ENCODE measurements at regions not wholly inside any gene's neighbourhood (a gene's known extent, or its start where the extent isn't known, plus 50 kb on each side); places are given as distances from the start of the nearest gene placed in this dataset.
"Not testable (repeated sequence)": the region's sequence is repeated elsewhere in the genome, so short reads cannot be mapped to it uniquely, and the experiment has no call there.

DNA sequence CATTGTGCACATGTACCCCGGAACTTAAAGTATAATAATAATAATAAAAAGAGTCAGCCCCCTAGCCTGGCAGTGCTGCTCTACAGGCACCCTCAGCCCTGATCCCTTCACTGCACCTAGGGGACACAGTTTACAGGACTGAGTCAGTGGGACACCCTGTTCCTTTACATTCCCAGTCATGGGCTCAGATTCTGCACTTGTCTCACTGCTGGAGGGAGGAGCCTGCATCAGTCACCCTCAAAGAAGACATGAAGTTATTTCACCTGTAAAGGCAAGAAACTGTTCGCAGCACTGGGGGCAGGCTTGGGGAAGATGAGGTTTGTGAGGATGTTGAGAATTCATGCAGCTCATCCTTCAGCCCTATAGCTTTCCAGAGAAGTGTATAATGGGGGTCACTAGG, 50.7 kb upstream of the VPREB1 start:
- DNase-seq: no peak

DNA sequence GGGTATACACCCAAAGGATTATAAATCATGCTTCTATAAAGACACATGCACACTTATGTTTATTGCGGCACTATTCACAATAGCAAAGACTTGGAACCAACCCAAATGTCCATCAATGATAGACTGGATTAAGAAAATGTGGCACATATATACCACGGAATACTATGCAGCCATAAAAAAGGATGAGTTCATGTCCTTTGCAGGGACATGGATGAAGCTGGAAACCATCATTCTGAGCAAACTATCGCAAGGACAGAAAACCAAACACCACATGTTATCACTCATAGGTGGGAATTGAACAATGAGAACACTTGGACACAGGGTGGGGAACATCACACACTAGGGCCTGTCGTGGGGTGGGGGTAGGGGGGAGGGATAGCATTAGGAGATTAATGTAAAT, 51.1 kb upstream of the VPREB1 start:
- DNase-seq: not testable (repeated sequence)

DNA sequence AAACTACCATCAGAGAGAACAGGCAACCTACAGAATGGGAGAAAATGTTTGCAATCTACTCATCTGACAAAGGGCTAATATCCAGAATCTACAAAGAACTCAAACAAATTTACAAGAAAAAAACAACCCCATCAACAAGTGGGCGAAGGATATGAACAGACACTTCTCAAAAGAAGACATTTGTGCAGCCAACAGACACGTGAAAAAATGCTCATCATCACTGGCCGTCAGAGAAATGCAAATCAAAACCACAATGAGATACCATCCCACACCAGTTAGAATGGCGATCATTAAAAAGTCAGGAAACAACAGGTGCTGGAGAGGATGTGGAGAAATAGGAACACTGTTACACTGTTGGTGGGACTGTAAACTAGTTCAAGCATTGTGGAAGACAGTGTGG, 51.6 kb upstream of the VPREB1 start:
- not testable (repeated sequence) for DNase-seq

DNA sequence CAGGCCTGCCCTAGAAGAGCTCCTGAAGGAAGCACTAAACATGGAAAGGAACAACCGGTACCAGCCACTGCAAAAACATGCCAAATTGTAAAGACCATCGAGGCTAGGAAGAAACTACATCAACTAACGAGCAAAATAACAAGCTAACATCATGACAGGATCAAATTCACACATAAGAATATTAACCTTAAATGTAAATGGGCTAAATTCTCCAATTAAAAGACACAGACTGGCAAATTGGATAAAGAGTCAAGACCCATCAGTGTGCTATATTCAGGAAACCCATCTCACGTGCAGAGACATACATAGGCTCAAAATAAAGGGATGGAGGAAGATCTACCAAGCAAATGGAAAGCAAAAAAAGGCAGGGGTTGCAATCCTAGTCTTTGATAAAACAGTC, 54.8 kb upstream of the VPREB1 start:
- DNase-seq: not testable (repeated sequence)

DNA sequence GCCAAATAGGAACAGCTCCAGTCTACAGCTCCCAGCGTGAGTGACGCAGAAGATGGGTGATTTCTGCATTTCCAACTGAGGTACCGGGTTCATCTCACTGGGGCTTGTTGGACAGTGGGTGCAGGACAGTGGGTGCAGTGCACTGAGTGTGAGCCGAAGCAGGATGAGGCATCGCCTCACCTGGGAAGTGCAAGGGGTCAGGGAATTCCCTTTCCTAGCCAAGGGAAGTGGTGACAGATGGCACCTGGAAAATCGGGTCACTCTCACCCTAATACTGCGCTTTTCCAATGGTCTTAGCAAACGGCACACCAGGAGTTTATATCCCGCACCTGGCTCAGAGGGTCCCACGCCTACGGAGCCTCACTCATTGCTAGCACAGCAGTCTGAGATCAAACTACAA, 56.7 kb upstream of the VPREB1 start:
- DNase-seq: not testable (repeated sequence)

DNA sequence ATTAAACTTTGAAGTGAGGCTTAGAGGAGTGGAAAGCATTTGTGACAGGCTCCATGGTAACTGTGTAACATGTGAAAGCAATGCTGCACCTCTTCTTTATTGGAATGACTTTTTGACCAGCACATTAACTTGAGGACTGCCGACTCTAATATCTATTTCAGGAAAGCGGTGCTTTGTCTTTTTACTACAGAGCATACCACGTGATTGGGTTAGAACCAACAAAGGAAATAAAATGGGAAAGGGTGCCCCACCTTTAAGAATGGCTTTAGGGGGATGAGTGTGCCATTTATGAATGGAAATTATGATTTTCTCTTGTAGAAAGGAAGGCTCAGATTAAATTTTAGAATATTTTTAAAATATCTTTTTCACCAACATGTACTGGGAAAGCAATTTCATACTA, 57.3 kb upstream of the VPREB1 start:
- no peak for DNase-seq

DNA sequence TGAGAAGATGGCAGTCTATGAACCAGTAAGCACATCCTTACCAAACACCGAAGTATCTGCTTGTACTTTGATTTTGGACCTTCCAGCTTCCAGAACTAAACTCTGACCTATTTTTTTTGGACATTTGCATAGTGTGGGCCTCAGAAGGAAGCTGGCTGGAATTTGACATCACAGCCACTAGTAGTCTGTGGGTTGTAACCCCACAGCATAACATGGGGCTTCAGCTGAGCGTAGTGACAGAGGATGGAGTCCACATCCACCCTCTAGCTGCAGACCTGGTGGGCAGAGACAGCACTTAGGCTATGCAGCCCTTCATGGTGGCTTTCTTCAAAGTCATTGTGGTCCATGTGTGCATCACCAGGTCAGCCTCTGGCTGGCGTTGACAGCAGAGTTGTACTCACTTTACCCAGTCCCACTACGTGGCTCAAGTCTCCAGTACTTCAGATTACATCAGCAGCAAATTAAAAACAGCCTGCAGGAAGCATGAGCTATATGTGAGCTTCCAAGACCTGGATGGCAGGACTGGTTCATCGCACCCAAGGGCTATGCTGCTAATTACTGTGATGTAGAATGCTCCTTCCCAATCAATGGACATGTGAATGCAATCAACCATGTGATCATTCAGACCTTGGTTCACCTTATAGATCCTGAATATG, 58.6 kb upstream of the VPREB1 start:
- no peak for DNase-seq

DNA sequence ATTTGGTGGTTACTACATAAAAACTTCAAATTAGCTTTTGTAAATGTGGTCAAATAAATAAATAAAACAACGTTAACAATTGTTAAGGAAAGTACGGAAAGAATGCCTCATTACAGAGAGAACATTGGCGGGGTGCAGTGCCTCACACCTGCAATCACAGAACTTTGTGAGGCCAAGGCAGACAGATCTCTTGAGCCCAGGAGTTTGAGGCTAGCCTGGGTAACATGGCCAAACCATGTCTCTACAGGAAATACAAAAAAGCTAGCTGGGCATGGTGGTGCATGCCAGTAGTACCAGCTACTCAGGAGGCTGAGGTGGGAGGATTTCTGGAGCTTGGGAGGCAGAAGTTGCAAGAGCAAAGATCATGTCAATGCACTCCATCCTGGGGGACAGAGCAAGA, 59.4 kb upstream of the VPREB1 start:
- no peak for DNase-seq

DNA sequence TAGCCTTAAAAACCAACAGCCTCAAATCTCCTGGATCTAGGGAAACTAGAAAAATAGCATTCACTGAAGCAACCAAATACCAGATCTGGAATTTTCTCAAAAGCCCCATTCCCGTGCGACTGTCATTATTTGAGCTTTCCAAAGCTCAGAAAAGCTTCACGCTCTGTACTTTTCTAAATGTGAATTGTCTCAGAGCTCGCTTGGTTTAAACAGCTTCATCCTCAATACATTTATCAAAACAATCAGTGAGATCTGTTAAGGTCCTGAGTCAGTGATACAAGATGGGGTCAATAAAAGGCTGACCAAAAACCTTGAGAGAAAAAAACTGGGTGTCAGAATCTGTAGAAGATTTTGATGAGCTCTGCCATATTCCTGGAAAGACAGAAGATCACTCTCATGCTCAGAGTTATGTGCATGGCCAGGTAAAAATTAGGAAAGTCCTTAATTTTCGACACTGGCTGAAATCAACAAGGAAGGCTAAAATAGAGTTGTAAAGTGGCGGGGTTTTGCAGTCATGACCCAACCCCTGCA, 60.2 kb upstream of the VPREB1 start:
- DNase-seq: no peak

DNA sequence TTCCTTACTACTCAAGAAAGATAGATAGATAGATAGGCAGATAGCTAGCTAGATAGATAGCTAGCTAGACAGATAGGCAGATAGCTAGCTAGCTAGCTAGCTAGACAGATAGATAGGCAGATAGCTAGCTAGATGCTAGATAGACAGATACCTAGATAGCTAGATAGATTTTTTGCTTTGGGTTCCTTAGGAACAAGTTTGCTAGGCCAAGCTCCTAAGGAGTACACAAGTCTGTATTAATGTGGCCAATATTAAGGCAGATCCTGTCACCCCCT, 61.7 kb upstream of the VPREB1 start:
- DNase-seq: no peak

DNA sequence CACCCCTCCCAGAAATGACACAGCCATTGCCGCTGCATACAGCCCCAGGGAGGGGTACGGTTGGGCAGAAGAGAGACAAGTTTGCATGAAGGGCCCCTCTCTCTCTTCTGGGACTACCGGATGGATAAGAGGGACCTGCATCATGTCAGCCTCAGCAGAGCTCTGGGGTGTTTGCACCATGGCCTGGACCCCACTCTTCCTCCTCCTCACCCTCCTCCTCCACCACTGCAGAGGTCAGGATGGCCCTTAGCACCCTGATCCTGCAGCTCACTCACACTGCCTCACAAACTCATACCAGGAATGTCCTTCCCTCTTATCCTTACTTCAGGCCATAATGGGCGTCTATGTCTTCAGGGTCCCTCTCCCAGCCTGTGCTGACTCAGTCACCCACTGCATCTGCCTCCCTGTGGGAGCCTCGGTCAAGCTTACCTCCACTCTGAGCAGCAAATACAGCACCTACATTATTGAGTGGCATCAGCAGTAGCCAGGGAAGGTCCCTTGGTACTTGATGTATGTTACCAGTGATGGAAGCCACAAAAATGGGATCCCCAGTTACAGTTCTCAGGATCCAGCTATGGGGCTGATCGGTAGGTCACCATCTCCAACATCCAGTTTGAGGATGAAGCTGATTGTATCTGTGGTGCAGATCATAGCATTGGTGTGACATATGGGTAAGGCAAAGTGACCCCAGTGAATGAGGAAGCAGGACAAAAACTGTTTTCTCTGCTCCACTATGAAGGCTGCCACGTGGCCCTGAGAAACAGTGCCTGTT, 62.2 kb upstream of the VPREB1 start:
- DNase-seq: no peak

DNA sequence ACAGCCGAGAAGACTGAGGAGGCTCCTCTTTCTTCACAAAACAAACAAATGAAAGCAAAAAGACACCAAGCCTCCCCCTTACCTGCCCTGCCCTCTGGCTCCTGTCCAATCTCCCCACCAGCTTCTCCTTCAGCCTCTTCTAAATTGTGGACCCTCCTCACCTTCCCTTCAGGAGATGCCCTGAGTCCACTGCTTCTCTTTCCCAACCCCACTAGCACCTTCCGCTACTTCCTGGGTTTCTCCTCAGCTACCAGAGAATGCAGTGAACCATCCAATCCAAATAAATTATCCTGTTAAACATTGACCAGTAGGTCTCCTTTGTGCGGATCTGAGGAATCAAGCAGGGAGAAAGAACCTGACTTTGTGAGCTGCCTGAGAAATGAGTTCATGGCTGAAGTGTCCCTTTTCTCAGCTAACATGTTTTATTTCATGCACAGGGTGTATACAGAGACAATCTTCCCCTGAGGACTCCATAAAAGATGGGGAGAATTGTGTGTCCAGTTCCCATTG, 63.2 kb upstream of the VPREB1 start:
- DNase-seq: no peak

DNA sequence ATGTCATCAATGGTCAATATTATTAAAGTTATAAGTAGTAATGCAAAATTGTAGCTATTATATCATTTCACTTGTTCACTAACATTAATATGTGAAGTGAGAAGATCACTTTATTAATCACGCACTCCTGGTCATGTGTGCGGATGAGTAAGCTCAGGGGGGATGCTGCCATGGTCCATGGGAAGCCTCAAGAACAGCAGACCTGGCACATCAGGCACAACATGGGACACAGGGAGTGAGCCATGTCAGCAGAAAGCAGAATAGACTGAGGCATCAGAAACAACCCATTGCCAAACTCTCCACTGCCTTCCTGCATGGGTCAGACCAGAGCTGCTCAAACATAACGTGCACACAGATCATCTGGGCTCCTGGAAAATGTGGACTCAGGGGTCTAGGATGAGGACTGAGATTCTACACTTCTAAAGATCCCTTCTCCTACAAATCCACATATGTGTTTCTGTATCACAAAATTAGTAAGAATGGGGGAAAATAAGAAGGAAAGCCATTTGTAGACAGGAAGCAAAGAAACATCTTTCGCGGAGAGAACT, 63.8 kb upstream of the VPREB1 start:
- no peak for DNase-seq

DNA sequence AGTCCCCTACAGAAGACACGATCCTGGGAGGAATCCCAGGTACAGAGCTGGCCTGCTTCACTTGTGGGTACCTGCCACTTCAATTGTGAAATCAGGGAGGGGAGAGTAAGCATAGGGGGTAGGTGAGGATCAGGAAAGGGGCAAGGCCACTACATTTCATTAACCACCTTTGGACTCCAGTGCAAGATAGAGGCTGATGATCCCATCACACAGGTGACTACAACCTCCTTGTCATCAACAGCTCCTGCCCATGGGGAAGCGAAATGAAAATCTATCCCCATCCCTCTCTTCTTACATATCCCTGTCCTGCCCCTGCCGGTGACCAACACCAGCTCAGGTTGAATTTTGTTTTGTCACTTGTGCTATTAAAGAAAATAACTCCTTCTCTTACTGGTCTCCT, 64.7 kb upstream of the VPREB1 start:
- no peak for DNase-seq

DNA sequence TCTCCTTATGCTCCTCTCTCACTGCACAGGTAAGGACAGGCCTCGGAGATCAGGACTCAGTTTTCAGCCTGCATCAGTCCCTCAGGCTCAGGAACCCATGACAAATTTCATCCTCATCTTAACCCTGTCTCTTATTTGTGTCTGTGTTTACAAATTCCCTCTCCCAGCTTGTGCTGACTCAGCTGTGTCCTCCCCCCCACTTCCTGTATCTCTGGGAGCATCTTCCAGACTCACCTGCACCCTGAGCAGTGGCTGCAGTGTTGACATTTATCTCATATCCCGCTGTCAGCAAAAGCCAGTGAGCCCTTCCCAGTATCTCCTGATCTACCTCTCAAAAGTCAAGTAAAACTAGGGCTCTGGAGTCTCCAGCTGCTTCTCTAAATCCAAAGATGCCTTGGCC, 65.6 kb upstream of the VPREB1 start:
- DNase-seq: no peak

DNA sequence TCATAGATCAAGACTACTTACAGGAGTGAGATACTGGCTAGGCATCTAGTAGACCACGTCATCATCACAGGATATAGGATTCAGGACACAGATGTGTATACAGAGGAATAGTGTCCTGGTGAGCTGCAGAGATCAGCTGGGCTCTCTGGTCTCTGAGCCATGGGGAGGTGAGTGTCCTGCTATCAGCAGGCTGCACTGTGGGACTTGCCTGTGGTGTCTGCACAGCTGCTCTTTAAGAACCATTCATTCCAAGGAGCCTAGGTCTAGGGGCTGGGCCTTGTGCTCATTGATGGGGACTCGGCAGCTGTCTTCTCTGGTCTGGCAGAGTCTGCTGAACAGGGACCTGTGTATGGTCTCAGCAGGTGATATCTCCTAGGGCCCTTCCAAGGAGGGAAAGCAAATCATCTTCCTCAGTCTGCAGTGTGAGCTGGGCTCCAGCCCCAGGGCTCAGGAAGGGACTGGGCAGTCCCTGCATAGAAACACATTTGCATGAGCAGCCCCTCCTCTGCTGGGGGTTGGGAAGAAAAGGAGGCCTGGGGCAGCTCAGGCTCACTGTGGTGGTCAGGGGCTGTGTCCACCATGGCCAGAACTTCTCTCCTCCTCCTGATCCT, 66.1 kb upstream of the VPREB1 start:
- DNase-seq: no peak

DNA sequence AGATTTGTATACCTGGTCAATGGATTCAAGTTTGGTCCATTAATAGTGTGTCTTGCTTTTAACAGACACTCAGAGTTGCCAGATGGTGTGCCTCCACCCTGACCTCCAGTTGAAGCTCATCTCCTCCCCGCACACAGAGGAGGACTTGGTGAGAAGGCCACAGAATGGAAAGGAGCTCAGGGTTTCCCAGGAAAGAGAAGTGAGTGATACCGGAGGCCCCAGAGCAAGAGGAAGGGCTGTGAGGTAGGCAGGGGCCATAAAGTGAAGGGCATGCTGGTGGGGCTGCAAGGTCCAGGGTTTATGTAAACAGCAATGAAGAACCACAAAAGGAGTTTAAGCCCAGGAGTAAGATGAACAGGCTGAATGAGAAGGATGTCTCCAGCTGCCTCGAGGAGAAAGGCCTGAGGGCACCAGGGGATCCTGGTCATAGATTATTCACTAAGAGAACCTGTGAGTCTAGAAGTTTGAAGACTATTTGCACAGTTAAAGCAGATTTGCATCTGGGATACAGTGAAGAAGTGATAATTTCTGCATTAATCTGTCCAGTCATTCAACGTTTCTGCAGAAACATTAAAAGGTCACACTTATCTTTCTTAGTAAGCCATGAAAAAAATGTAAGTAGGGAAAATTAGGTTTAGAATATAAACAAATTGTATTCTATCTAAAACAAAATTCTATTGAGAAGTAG, 67.5 kb upstream of the VPREB1 start:
- DNase-seq: no peak

DNA sequence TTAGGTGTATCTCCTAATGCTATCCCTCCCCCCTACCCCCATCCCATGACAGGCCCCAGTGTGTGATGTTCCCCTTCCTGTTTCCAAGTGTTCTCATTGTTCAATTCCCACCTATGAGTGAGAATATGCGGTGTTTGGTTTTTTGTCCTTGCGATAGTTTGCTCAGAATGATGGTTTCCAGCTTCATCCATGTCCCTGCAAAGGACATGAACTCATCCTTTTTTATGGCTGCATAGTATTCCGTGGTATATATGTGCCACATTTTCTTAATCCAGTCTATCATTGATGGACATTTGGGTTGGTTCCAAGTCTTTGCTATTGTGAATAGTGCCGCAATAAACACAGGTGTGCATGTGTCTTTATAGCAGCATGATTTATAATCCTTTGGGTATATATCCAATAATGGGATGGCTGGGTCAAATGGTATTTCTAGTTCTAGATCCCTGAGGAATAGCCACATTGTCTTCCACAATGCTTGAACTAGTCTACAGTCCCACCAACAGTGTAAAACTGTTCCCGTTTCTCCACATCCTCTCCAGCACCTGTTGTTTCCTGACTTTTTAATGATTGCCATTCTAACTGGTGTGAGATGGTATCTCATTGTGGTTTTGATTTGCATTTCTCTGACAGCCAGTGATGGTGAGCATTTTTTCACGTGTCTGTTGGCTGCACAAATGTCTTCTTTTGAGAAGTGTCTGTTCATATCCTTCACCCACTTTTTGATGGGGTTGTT, 71.5 kb upstream of the VPREB1 start:
- DNase-seq: not testable (repeated sequence)

DNA sequence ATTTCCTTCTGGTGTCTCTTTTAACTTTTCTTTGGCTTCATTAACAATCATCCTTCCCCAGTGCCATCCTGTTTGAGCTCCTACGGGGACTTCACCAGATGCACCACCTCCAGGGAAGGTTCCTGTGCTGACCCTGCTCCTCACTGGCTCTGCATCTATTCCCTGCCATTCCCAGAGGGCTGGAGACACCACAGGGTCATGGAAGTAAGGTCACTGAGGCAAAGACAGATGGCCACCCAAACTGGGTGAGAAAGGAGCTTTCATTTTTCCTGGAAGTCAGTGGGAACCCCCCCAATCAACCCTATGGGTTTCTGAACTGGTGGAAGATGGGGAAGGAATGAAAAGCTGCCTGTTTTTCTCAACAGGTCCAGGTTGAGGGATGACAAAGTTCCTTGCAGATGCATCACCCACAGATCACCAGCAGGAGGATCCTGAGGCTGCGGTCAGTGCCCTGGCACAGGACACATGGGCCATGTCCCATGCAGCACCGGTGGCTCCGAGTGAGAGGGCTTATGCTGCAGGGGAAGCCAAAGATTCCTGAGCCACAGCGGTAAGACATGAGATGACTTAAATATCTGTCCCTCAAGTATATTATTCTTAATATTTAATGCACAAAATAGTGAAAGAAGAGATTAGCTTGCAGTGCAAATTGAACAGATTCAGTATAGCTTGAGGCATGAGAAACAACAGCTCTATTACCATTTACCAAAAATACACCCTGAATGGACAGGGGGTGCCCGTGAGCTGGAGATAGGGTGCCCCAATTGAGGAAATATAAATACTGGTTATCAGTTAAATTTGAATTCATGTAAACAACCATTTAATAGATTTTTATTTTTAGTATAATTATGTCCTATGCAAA, 73.0 kb upstream of the VPREB1 start:
- no peak for DNase-seq

DNA sequence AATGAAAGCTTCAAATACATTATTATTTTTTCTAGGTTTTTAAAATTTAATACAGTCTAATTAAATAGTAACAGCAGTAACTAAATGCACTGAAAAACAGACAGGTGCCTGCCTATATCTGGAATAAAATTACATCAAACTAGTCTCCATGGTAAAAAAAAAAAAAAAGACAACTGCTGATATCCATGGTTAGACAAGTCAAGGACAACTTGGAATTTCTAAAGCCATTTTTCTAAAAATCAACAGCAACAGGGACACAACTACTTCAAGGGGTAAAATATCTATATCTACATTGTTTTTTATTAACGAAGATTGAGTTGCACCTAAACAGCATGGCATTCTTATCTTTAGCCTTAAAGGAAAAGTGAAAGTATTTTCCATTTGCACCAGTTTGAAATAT, 74.7 kb upstream of the VPREB1 start:
- DNase-seq: no peak

Data from CD4-positive, alpha-beta T cell treated with Interleukin-17A for 4 hours (primary cell).